ENCODE measurements at regions not wholly inside any gene's neighbourhood (a gene's known extent, or its start where the extent isn't known, plus 50 kb on each side); places are given as distances from the start of the nearest gene placed in this dataset.

GRCh38 chr12:41699658-41700057 lies 445.0 kb downstream of the GXYLT1 start:
- WGBS, 2 experiments (ENCODE audit: insufficient coverage in 2 of 2): 88 to 95% methylated on average over 3 of the region's 3 CpGs
- no peak overlapping the region for H3K27ac ChIP-seq (ENCODE audit: low read depth, low read length, severe bottlenecking)
- no peak overlapping the region for H3K4me3 ChIP-seq (ENCODE audit: extremely low read depth, insufficient read depth, low read length, poor library complexity, severe bottlenecking)
- H3K9me3 ChIP-seq (ENCODE audit: control insufficient read depth, low read length): no peaks in the 10 kb centered on the region
- no peaks in the 10 kb centered on the region for H3K36me3 ChIP-seq (ENCODE audit: control insufficient read depth, insufficient read depth, low read length)
- no peaks in the 10 kb centered on the region for H3K4me1 ChIP-seq (ENCODE audit: control insufficient read depth, insufficient read depth, low read length, poor library complexity, severe bottlenecking)

- WGBS, 2 experiments (ENCODE audit: insufficient coverage in 2 of 2): no CpG with 5 or more reads among the region's 2 CpGs
- no peak overlapping the region for H3K4me3 ChIP-seq (ENCODE audit: extremely low read depth, insufficient read depth, low read length, poor library complexity, severe bottlenecking)
- H3K36me3 ChIP-seq (ENCODE audit: control insufficient read depth, insufficient read depth, low read length): no peaks in the 10 kb centered on the region
- no peak overlapping the region for H3K27ac ChIP-seq (ENCODE audit: low read depth, low read length, severe bottlenecking)
- no peaks in the 10 kb centered on the region for H3K9me3 ChIP-seq (ENCODE audit: control insufficient read depth, low read length)
- H3K4me1 ChIP-seq (ENCODE audit: control insufficient read depth, insufficient read depth, low read length, poor library complexity, severe bottlenecking): no peaks in the 10 kb centered on the region
Measured at GRCh38 chr12:41697161-41697560, 447.5 kb downstream of the GXYLT1 start.

- Histone ChIP-seq H3K4me1 (ENCODE audit: control insufficient read depth, insufficient read depth, low read length, poor library complexity, severe bottlenecking) (no peaks in the 10 kb centered on the region), H3K27ac (ENCODE audit: low read depth, low read length, severe bottlenecking) (no peak overlapping the region), H3K9me3 (ENCODE audit: control insufficient read depth, low read length) (no peaks in the 10 kb centered on the region), H3K4me3 (ENCODE audit: extremely low read depth, insufficient read depth, low read length, poor library complexity, severe bottlenecking) (no peak overlapping the region), H3K36me3 (ENCODE audit: control insufficient read depth, insufficient read depth, low read length) (no peaks in the 10 kb centered on the region)
Measured at GRCh38 chr12:41684997-41685396, 459.7 kb downstream of the GXYLT1 start.

- H3K4me1 ChIP-seq (ENCODE audit: control insufficient read depth, insufficient read depth, low read length, poor library complexity, severe bottlenecking): no peaks in the 10 kb centered on the region
- no peak overlapping the region for H3K4me3 ChIP-seq (ENCODE audit: extremely low read depth, insufficient read depth, low read length, poor library complexity, severe bottlenecking)
- H3K9me3 ChIP-seq (ENCODE audit: control insufficient read depth, low read length): no peaks in the 10 kb centered on the region
- no CpG with 5 or more reads among the region's 4 CpGs for WGBS, 2 experiments (ENCODE audit: insufficient coverage in 2 of 2)
- no peak overlapping the region for H3K27ac ChIP-seq (ENCODE audit: low read depth, low read length, severe bottlenecking)
- no peaks in the 10 kb centered on the region for H3K36me3 ChIP-seq (ENCODE audit: control insufficient read depth, insufficient read depth, low read length)
Measured at GRCh38 chr12:41683513-41684240, 461.0 kb downstream of the GXYLT1 start.

DNA sequence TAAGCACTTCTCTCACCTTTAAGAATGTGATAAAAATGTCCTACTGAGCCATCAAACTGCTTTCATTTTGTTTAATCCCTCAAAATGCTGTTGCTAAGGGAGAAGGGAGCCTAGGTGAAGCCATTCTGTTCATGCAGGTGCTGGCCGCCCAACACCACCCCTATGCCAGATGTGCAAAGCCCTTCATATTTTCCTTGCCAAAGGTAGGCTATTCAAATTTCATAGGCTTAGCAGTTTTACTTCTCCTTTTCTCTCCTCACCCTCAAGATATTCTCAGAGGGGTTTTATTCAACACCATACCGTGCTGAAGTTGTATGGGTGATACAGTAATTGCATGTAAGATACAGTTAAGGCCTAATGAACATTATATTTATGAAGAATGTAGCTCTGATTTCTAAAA lies 461.7 kb downstream of the GXYLT1 start:
- no CpG with 5 or more reads among the region's 2 CpGs for WGBS, 2 experiments (ENCODE audit: insufficient coverage in 2 of 2)
- Histone ChIP-seq H3K9me3 (ENCODE audit: control insufficient read depth, low read length) (no peaks in the 10 kb centered on the region), H3K4me1 (ENCODE audit: control insufficient read depth, insufficient read depth, low read length, poor library complexity, severe bottlenecking) (no peaks in the 10 kb centered on the region), H3K27ac (ENCODE audit: low read depth, low read length, severe bottlenecking) (no peak overlapping the region), H3K36me3 (ENCODE audit: control insufficient read depth, insufficient read depth, low read length) (no peaks in the 10 kb centered on the region), H3K4me3 (ENCODE audit: extremely low read depth, insufficient read depth, low read length, poor library complexity, severe bottlenecking) (no peak overlapping the region)

GRCh38 chr12:41681898-41682297 lies 462.8 kb downstream of the GXYLT1 start:
- Histone ChIP-seq H3K4me1 (ENCODE audit: control insufficient read depth, insufficient read depth, low read length, poor library complexity, severe bottlenecking) (no peaks in the 10 kb centered on the region), H3K9me3 (ENCODE audit: control insufficient read depth, low read length) (no peaks in the 10 kb centered on the region), H3K36me3 (ENCODE audit: control insufficient read depth, insufficient read depth, low read length) (no peaks in the 10 kb centered on the region), H3K27ac (ENCODE audit: low read depth, low read length, severe bottlenecking) (no peak overlapping the region), H3K4me3 (ENCODE audit: extremely low read depth, insufficient read depth, low read length, poor library complexity, severe bottlenecking) (no peak overlapping the region)
- WGBS, 2 experiments (ENCODE audit: insufficient coverage in 2 of 2): 70 to 100% methylated on average over 1 to 2 of the region's 3 CpGs

- Histone ChIP-seq H3K4me3 (ENCODE audit: extremely low read depth, insufficient read depth, low read length, poor library complexity, severe bottlenecking) (no peak overlapping the region), H3K36me3 (ENCODE audit: control insufficient read depth, insufficient read depth, low read length) (no peaks in the 10 kb centered on the region), H3K27ac (ENCODE audit: low read depth, low read length, severe bottlenecking) (no peak overlapping the region), H3K4me1 (ENCODE audit: control insufficient read depth, insufficient read depth, low read length, poor library complexity, severe bottlenecking) (no peaks in the 10 kb centered on the region), H3K9me3 (ENCODE audit: control insufficient read depth, low read length) (no peaks in the 10 kb centered on the region)
- 80% methylated on average over 1 of the region's 1 CpG; no CpG with 5 or more reads in 1 of the 2 experiments for whole genome bisulfite sequencing, 2 experiments (ENCODE audit: insufficient coverage in 2 of 2)
Measured at GRCh38 chr12:41680155-41680554, 464.5 kb downstream of the GXYLT1 start.

DNA sequence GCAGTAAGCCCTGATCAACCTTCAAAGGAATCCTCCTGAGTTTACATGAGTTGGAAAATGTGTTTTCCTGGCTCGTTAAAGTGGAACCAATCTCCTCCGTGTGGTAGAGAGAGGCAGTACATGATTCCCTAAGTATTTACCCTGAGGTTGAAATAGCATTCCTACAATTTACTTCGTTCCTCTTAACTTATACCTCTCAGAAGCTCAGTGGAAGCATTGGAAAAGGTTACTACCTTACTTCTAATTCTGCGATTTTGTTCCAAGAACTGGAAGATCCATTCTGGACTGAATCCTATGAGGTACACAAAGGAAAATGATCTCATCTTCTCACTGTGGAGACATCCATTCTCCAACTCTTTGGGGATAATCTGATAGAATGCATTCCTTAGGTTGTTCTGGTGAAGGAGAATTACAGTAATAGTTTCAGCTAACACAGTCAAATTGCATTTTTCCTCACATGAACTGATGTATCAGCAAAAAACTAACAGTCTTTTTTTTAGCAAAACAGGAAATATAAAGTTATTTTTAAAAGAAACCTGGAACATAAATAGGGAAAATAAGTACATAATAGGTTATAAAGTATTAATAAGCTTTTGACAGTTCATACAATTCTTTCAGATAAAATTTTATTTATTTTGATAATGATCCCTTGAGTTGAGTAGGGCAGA lies 475.6 kb downstream of the PDZRN4 start:
- Histone ChIP-seq H3K27ac (ENCODE audit: low read depth, low read length, severe bottlenecking) (peak overlapping the region; percentile 49), H3K36me3 (ENCODE audit: control insufficient read depth, insufficient read depth, low read length) (no peaks in the 10 kb centered on the region), H3K4me3 (ENCODE audit: extremely low read depth, insufficient read depth, low read length, poor library complexity, severe bottlenecking) (no peak overlapping the region), H3K4me1 (ENCODE audit: control insufficient read depth, insufficient read depth, low read length, poor library complexity, severe bottlenecking) (no peaks in the 10 kb centered on the region), H3K9me3 (ENCODE audit: control insufficient read depth, low read length) (no peaks in the 10 kb centered on the region)
- WGBS, 2 experiments (ENCODE audit: insufficient coverage in 2 of 2): 0 to 23% methylated on average over 1 to 3 of the region's 4 CpGs

GRCh38 chr12:41661141-41661765 lies 473.1 kb downstream of the PDZRN4 start:
- no peaks in the 10 kb centered on the region for H3K9me3 ChIP-seq (ENCODE audit: control insufficient read depth, low read length)
- no peaks in the 10 kb centered on the region for H3K4me1 ChIP-seq (ENCODE audit: control insufficient read depth, insufficient read depth, low read length, poor library complexity, severe bottlenecking)
- WGBS, 2 experiments (ENCODE audit: insufficient coverage in 2 of 2): 85 to 100% methylated on average over 2 to 3 of the region's 4 CpGs

DNA sequence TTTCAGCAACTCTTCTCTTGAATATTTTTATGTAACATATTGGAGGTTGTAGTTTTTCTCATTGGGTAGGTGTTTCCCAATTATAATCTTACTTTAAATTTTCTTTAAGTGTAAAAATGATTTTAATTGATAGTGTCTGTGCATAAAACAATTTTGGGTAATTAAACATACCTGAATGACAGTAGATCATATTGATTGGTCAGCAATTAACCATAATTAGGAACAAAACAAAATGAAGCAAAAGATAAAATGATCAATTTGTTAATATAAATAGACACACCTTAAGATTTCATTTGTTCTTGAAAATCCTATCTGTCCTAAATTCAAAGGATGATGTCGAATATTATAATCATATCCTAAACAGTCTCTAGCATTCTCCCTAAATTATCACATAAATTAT lies 468.3 kb downstream of the PDZRN4 start:
- no peaks in the 10 kb centered on the region for H3K9me3 ChIP-seq (ENCODE audit: control insufficient read depth, low read length)
- WGBS, 2 experiments (ENCODE audit: insufficient coverage in 2 of 2): no CpG with 5 or more reads among the region's 1 CpG

More at GRCh38 chr12:41661141-41661765, 473.1 kb downstream of the PDZRN4 start:
- Histone ChIP-seq H3K36me3 (ENCODE audit: control insufficient read depth, insufficient read depth, low read length) (no peaks in the 10 kb centered on the region), H3K27ac (ENCODE audit: low read depth, low read length, severe bottlenecking) (no peak overlapping the region), H3K4me3 (ENCODE audit: extremely low read depth, insufficient read depth, low read length, poor library complexity, severe bottlenecking) (no peak overlapping the region)

More for the DNA sequence above, 468.3 kb downstream of the PDZRN4 start:
- Histone ChIP-seq H3K36me3 (ENCODE audit: control insufficient read depth, insufficient read depth, low read length) (no peaks in the 10 kb centered on the region), H3K4me1 (ENCODE audit: control insufficient read depth, insufficient read depth, low read length, poor library complexity, severe bottlenecking) (no peaks in the 10 kb centered on the region), H3K27ac (ENCODE audit: low read depth, low read length, severe bottlenecking) (no peak overlapping the region), H3K4me3 (ENCODE audit: extremely low read depth, insufficient read depth, low read length, poor library complexity, severe bottlenecking) (no peak overlapping the region)

Measured in mesodermal cell (in vitro differentiated cells).